GM12878 (cell line): ENCODE measurements at regions not wholly inside any gene's neighbourhood (a gene's known extent, or its start where the extent isn't known, plus 50 kb on each side); places are given as distances from the start of the nearest gene placed in this dataset.

Experiments
- CREB1 ChIP-seq: IDR thresholded peaks from 2 replicates; pipeline ENCODE4 v1.6.1; 2012; ENCODE audit warnings: low read depth, mild to moderate bottlenecking, inconsistent platforms
- CREM ChIP-seq: IDR thresholded peaks from 2 replicates; pipeline ENCODE4 v1.6.1; 2014; ENCODE audit warnings: antibody characterized with exemption, low read depth
- CTCF ChIP-seq, 3 experiments: IDR thresholded peaks in 2 of 3; conservative IDR thresholded peaks in 1 of 3; 2 replicates each; pipeline ENCODE4 v1.5.1; 2011; ENCODE audit warnings: low read depth in 3 of 3, low read length in 3 of 3, mild to moderate bottlenecking in 3 of 3, control low read depth in 2 of 3, moderate library complexity in 2 of 3, inconsistent platforms in 1 of 3, mixed read lengths in 1 of 3; ENCODE audit not compliant: control insufficient read depth in 2 of 3, insufficient read depth in 1 of 3; ENCODE audit errors: extremely low read depth in 1 of 3
- EP300 ChIP-seq, 2 experiments: fragments of 150-350 bp in 1 of 2; IDR thresholded peaks; 2 replicates each; pipeline ENCODE4 v1.6.1; 2011 to 2012; ENCODE audit warnings: low read depth in 2 of 2, low read length in 2 of 2, borderline replicate concordance in 1 of 2, improper control_type of control experiment in 1 of 2, inconsistent platforms in 1 of 2; ENCODE audit not compliant: control insufficient read depth in 1 of 2
- MXI1 ChIP-seq: fragments of 150-350 bp; IDR thresholded peaks from 2 replicates; pipeline ENCODE4 v1.6.1; 2011; ENCODE audit warnings: low read depth, mild to moderate bottlenecking, inconsistent platforms, low read length, improper control_type of control experiment
- TF ChIP-seq, protein P1 (sequence below): IDR thresholded peaks from 2 replicates; pipeline ENCODE4 v1.6.1; 2011; ENCODE audit warnings: low read depth, mild to moderate bottlenecking, low read length, moderate library complexity, borderline replicate concordance; ENCODE audit errors: extremely low read depth

DNA sequence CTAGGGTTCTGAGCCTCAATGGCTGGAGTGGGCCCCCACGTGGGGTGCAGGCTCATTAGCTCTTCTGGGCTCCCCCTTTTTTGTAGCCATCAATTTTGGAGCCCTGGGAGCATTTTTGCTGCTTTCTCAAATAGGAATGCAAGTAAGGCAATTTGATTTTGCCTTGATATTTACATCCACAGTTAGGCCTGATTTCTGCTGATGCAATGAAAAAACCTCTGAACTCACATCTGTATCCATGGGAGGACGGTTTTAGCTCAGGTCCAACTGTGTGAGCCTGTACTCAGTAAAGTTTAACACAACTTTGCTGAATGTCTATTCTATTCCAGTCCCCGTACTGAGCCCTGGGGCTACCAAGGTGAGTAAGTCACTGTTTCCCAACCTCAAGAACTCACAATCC lies 425.0 kb downstream of the HAPSTR1 start:
- no peak for TF ChIP-seq EP300 (IDR thresholded peaks at IDR 0.05; ENCODE audit: borderline replicate concordance in 1 of 2, control insufficient read depth in 1 of 2, low read depth in 2 of 2, low read length in 2 of 2)
- TF ChIP-seq MXI1 = no peak
- TF ChIP-seq, protein P1, sequence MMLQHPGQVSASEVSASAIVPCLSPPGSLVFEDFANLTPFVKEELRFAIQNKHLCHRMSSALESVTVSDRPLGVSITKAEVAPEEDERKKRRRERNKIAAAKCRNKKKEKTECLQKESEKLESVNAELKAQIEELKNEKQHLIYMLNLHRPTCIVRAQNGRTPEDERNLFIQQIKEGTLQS = no peak
- no peak for TF ChIP-seq CTCF (IDR thresholded peaks at IDR 0.05 in 2 of 3, conservative IDR thresholded peaks at IDR 0.05 in 1 of 3; ENCODE audit: control insufficient read depth in 2 of 3, extremely low read depth in 1 of 3, insufficient read depth in 1 of 3, low read depth in 3 of 3, low read length in 3 of 3)
- TF ChIP-seq CREB1 = no peak
- TF ChIP-seq CREM = no peak
